ENCODE measurements at regions not wholly inside any gene's neighbourhood (a gene's known extent, or its start where the extent isn't known, plus 50 kb on each side); places are given as distances from the start of the nearest gene placed in this dataset.
A peak's percentile ranks its signal among the peaks of the same experiment; 100 is the strongest.
"Not testable (repeated sequence)": the region's sequence is repeated elsewhere in the genome, so short reads cannot be mapped to it uniquely, and the experiment has no call there.

- DNase-seq (ENCODE audit: low read depth in 2 of 2): peak; percentile 42 to 83
Measured at GRCh38 chr15:77944002-77944867, 133.3 kb downstream of the TBC1D2B start.

GRCh38 chr15:77942611-77943211, 134.8 kb downstream of the TBC1D2B start:
- no peak for DNase-seq (ENCODE audit: low read depth in 2 of 2)

GRCh38 chr15:77941090-77941827, 136.3 kb downstream of the TBC1D2B start:
- DNase-seq (ENCODE audit: low read depth in 2 of 2): not testable (repeated sequence)

- no peak for DNase-seq (ENCODE audit: low read depth in 2 of 2)
Measured at GRCh38 chr15:77940381-77940947, 137.0 kb downstream of the TBC1D2B start.

DNA sequence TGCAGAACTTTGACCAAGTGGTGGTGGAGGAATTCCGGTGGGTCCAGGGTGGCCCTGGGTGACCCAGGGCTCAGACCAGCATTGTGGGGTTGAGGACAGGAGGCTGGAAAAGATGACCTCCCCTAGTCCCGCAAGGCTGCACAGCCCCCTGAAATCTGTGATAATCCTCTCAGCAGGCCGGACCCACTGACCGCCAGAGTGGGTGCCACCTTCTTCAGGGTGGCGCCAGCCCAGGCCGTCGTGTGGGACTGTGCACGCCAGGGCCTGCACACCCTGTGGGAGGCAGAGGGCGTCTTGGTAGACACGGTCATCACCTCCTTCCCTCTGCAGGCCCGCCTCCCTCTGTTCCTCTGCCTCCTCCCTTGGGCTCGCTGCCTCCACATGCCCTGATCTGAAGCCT, 137.7 kb downstream of the TBC1D2B start:
- no peak for DNase-seq (ENCODE audit: low read depth in 2 of 2)

DNA sequence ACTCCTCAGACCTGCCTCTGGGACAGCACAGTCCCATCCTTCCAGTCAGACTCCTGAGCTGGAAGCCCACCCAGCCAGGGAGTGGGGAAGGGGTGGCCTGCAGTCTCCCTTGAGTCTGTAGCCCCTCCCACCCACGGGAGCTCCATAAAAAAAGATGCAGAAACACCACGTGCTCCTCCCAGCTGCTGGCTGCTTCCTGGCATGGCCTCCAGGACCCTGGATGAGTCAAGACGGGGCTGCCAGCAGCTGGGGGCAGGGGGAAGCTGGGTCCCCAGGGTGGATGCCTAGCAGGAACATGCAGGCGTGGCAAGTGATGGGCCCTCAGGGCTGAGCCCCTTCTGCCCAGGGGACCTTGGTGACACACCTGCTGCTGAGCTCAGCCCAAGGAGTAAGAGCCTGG, 138.5 kb downstream of the TBC1D2B start:
- DNase-seq (ENCODE audit: low read depth in 2 of 2): peak in 1 of 2 donors; percentile 13

DNA sequence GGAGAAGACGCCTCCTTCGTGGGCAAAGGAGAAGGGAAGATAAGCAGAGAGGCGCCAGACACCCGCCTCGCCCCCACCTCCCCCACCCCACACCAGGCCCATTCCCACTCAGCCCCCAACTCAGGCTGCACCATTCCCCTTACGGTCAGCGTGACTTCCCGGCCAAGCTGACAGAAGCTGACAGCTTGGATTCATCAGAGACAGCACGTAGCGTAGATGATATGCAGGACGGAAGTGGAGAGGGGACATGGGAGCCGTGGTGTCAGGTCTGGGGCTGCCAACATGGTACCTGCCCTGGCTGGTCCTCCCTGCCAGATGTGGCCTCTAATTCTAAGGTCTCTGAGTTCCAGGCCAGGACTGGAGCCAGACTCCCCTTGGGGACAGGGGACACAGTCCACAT, 139.0 kb downstream of the TBC1D2B start:
- DNase-seq (ENCODE audit: low read depth in 2 of 2): not testable (repeated sequence)

GRCh38 chr15:77936567-77936966, 140.9 kb downstream of the TBC1D2B start:
- not testable (repeated sequence) for DNase-seq (ENCODE audit: low read depth in 2 of 2)

DNA sequence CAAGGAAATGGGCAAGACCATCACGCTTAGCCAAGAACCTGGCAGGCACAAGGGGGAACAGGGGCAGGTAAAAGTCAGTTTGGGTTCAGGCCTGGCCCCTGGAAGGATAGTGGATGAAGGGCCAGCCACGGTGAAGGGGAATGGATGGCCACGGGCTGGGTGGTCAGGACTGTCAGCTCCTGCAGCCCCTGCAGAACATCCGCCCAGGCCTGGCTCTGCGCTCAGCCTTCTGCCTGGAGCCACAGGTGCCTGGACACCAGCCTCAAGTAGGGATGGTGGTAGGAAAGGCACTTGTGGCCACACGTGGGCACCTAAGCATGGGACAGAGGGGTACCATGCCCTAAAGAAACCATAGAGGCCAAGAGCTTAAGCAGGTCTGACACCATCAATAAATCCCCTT, 143.0 kb downstream of the TBC1D2B start:
- not testable (repeated sequence) for DNase-seq (ENCODE audit: low read depth in 2 of 2)

GRCh38 chr15:77930907-77931306, 146.6 kb downstream of the TBC1D2B start:
- not testable (repeated sequence) for DNase-seq (ENCODE audit: low read depth in 2 of 2)

DNA sequence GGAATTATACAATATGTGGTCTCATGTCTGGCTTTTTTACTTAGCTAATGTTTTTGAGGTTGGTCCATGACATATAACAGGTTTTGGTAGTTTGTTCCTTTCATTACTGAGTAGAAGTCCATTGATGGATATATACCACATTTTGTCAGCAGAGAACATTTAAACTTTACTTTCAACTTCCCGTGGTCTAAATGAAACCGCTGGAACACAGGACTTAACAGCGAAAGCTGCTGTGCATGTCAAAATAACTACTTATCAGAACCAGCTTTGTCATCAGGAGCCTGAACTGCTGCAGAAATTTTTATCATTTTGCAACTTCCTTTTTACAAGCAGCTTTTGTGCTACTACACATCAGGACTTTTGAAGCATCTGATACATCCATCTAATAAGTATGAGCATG, 147.0 kb downstream of the TBC1D2B start:
- not testable (repeated sequence) for DNase-seq (ENCODE audit: low read depth in 2 of 2)

- peak in 1 of 2 donors; percentile 19 for DNase-seq (ENCODE audit: low read depth in 2 of 2)
Measured at GRCh38 chr15:77926789-77927188, 150.7 kb downstream of the TBC1D2B start.

DNA sequence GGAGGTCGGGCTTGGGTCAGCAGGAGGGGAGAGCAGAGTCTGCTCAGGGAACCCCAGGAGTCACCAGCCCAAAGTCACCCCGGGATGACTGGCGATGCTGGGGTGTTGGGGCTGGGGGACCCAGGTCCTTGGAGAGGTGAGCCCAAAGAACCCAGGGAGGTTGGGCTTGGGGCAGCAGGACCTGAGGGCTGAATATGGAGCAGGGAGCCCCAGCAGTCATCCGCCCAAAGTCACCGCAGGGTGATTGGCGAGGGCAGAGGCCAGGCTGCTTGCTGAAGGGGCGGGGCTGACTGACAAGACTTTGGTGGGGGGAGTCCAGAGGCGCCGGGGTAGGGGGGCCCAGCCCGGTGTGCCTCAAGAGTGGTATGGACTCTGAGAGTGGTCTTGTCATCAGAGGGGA, 151.2 kb downstream of the TBC1D2B start:
- DNase-seq (ENCODE audit: low read depth in 2 of 2): not testable (repeated sequence)

DNA sequence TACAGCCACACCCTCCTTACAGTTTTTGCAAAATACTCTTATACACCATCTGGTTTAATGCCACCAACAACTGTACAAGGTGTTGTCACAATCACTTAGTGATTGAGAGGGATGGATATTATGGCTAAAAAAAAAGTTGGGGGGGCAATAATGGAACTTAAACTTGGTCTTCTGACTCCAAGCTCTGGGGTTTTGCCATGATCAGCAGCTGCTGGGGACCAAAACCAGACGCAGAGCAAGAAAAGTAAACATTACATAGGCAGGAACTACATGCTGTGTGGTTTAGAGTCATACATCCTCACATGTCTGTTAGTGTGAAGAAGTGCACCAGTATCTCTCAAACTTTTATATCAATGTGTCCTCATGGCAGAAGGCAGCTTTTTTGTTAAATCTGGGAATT, 152.4 kb downstream of the TBC1D2B start:
- not testable (repeated sequence) for DNase-seq (ENCODE audit: low read depth in 2 of 2)

DNA sequence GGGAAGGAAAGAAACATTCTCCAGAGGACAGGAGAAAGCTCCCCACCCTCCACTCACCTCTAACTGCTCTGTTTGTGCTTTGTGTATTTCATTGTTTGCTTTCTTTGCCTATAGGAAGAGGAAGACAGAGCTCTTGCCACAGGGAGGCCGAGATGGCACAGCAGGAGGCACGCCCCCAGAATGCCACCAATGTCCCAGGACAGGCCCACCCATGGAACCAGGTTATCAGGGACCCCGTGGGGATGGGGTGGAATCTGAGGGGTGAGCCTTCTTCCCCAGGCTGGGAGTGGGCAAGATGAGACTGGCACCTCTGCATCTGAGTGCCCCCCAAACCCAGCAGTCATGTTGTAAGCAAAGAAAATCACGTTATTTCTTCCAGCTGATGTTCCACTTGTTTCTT, 155.8 kb downstream of the TBC1D2B start:
- no peak for DNase-seq (ENCODE audit: low read depth in 2 of 2)

GRCh38 chr15:77916966-77917635, 160.4 kb downstream of the TBC1D2B start:
- DNase-seq (ENCODE audit: low read depth in 2 of 2): not testable (repeated sequence)

GRCh38 chr15:77915961-77916330, 161.6 kb downstream of the TBC1D2B start:
- not testable (repeated sequence) for DNase-seq (ENCODE audit: low read depth in 2 of 2)

- DNase-seq (ENCODE audit: low read depth in 2 of 2): no peak
Measured at GRCh38 chr15:77915261-77915960, 162.1 kb downstream of the TBC1D2B start.

- not testable (repeated sequence) for DNase-seq (ENCODE audit: low read depth in 2 of 2)
Measured at GRCh38 chr15:77914531-77914930, 163.0 kb downstream of the TBC1D2B start.

DNA sequence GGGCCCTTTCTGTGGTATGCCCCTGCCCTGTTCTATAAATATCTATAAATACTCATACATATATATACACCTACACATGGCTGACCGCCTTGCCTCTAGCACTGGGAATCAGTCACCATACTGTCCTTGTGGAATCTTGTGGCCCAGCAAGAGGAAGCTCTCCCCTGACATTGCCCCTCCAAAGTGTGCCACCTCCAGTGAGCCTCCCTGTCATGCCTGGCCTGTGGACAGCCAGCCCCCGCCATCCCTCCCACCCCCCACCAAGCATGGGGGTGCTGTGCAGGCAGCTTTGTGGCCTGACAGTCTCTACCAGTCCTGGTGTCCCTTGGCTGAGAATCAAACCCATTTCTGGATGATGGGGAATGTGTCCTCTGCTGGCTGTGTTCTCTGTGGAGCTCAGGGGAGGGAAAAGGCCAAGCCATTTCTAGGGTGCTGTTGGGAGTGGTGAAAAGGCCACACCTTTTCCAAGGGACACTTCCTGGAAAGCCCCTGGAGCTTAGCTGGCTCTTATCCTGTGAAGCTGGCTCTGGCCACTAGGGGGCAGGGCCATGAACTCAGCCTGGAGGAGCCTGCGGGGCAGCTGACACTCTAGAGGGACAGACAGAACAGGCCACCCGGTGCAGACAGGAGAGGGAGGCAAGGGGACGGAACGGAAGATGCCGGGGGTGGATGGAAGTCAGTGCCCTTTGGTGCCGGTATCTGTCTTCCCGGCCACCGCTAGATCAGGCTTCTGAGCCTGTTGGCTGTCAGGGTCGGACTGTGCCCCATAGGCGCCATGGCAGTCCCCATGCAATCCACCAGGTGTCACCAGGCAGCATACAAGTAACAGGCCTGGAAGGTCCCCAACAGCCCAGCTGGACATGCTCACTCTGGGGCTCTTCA, 167.2 kb downstream of the TBC1D2B start:
- DNase-seq (ENCODE audit: low read depth in 2 of 2): peak; percentile 72 to 85
